ENCODE measurements at regions not wholly inside any gene's neighbourhood (a gene's known extent, or its start where the extent isn't known, plus 50 kb on each side); places are given as distances from the start of the nearest gene placed in this dataset.
"Not testable (repeated sequence)": the region's sequence is repeated elsewhere in the genome, so short reads cannot be mapped to it uniquely, and the experiment has no call there.

DNA sequence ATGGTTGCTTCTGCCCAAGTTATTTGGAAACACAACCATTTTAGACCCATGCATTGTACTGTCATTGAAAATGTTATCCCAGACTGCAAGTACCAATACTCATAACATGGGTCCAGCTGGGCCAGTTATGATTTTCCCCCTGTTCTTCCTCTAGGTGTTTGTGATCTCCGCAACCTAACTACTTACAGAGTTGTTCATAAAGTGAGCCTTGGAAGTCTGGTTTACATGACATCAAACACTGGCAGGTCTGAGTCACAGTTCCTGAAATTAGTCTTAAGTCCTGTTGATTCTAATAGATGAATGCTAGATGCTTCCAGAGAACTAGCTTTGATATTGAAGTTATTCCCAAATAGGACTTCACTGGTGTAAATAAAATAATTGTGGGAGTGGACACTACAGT, 487.0 kb downstream of the MED13L start:
- Mint-ChIP-seq H3K4me1 (no peaks in the 10 kb centered on the region), H3K36me3 (no peaks in the 10 kb centered on the region), H3K27me3 (no peaks in the 10 kb centered on the region), H3K9me3 (ENCODE audit: low read depth) (no peaks in the 10 kb centered on the region), H3K4me3 (no peak overlapping the region), H3K27ac (no peak overlapping the region)
- DNase-seq (no peak), ATAC-seq (no peak)
- CTCF ChIA-PET, result no interaction called here

DNA sequence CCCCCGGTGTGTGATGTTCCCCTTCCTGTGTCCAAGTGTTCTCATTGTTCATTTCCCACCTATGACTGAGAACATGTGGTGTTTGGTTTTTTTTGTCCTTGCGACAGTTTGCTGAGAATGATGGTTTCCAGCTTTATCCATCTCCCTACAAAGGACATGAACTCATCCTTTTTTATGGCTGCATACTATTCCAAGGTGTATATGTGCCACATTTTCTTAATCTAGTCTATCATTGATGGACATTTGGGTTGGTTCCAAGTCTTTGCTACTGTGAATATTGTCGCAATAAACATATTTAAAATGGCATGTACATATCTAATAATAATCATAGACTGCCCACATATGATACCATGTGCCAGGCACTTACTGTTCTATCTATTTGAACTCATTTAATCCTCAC, 491.0 kb downstream of the MED13L start:
- H3K27ac Mint-ChIP-seq; ATAC-seq; H3K4me1 Mint-ChIP-seq; H3K9me3 Mint-ChIP-seq (ENCODE audit: low read depth); CTCF ChIA-PET; H3K27me3 Mint-ChIP-seq; DNase-seq; H3K4me3 Mint-ChIP-seq; H3K36me3 Mint-ChIP-seq: not testable (repeated sequence)

- ATAC-seq (no peak), DNase-seq (no peak)
- no peaks in the 10 kb centered on the region for H3K27me3 Mint-ChIP-seq
- H3K9me3 Mint-ChIP-seq (ENCODE audit: low read depth), result no peaks in the 10 kb centered on the region
- H3K36me3 Mint-ChIP-seq, result no peaks in the 10 kb centered on the region
- no peak overlapping the region for H3K4me3 Mint-ChIP-seq
- no peak overlapping the region for H3K27ac Mint-ChIP-seq
- CTCF ChIA-PET, result no interaction called here
- no peaks in the 10 kb centered on the region for H3K4me1 Mint-ChIP-seq
Observed at GRCh38 chr12:115785548-115785947, 491.9 kb downstream of the MED13L start.

DNA sequence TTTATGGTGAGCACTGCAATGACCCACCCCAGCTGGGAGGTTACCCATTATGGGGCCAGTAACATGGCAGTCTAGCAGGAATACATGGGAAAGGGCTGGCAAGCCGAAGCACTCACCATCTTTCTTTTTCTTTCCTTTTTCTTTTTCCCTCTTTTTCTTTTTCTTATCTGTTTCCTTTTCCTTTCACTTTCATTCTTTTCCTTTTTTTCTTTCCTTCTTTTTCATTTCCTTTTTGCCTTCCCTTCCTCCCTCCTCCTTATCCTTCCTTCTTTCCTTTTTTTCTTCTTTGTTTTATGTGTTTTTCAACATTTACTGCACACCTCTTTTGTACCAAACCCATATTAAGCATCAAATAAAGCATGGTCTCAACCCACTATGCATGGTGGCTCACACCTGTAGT, 501.1 kb downstream of the MED13L start:
- CTCF ChIA-PET, result no interaction called here
- Mint-ChIP-seq H3K9me3 (ENCODE audit: low read depth) (no peaks in the 10 kb centered on the region), H3K4me1 (no peaks in the 10 kb centered on the region), H3K36me3 (no peaks in the 10 kb centered on the region), H3K4me3 (no peak overlapping the region), H3K27me3 (no peaks in the 10 kb centered on the region), H3K27ac (no peak overlapping the region)
- no peak for ATAC-seq
- no peak for DNase-seq

- Mint-ChIP-seq H3K27me3 (no peaks in the 10 kb centered on the region), H3K36me3 (no peaks in the 10 kb centered on the region), H3K27ac (no peak overlapping the region), H3K4me1 (no peaks in the 10 kb centered on the region), H3K9me3 (ENCODE audit: low read depth) (no peaks in the 10 kb centered on the region), H3K4me3 (no peak overlapping the region)
- CTCF ChIA-PET, result no interaction called here
- ATAC-seq (no peak), DNase-seq (no peak)
Observed at GRCh38 chr12:115774148-115774895, 503.2 kb downstream of the MED13L start.

DNA sequence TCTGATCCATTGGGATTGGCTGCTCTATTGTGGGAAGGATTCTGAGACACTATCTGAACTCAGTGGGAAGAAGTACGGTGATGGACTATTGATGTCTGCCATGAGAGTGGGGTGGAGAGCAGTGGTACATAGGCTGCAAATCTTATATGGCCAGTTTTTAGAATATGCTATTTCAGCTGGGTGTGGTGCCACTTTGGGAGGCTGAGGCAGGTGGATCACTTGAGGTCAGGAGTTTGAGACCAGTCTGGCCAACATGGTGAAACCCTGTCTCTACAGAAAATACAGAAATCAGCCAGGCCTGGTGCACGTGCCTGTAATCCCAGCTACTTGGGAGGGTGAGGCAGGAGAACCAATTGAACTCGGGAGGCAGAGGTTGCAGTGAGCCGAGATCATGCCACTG, 505.9 kb downstream of the MED13L start:
- Mint-ChIP-seq H3K9me3 (ENCODE audit: low read depth) (no peaks in the 10 kb centered on the region), H3K27ac (no peak overlapping the region), H3K36me3 (no peaks in the 10 kb centered on the region), H3K4me3 (no peak overlapping the region), H3K27me3 (no peaks in the 10 kb centered on the region), H3K4me1 (no peaks in the 10 kb centered on the region)
- ATAC-seq (no peak), DNase-seq (no peak)
- CTCF ChIA-PET, result no interaction called here

GRCh38 chr12:115771065-115771464, 506.4 kb downstream of the MED13L start:
- H3K9me3 Mint-ChIP-seq (ENCODE audit: low read depth), result no peaks in the 10 kb centered on the region
- no peaks in the 10 kb centered on the region for H3K36me3 Mint-ChIP-seq
- DNase-seq (no peak), ATAC-seq (no peak)
- H3K27me3 Mint-ChIP-seq, result no peaks in the 10 kb centered on the region
- H3K4me3 Mint-ChIP-seq, result no peak overlapping the region
- H3K27ac Mint-ChIP-seq, result no peak overlapping the region
- no peaks in the 10 kb centered on the region for H3K4me1 Mint-ChIP-seq
- CTCF ChIA-PET, result no interaction called here

DNA sequence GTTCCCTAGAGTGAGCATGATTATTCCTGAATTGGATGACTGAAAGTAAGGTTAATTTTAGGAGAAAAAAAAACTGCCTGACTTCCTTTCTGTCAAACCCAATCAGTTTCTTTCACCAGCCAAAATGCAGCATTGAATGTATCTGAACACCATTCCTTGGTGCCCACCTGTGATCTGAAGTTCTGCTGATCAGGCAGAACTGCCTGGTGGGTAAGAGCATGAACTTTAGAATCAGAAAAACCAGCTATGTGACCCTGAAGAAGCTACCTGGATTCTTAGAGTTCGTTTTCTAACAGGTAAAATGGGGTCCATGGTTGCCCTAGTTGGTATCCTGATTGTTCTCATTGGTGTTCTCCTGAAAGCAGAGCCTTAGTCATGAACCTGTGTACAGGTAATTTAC, 506.9 kb downstream of the MED13L start:
- ATAC-seq, result no peak
- DNase-seq, result no peak
- Mint-ChIP-seq H3K4me1 (no peaks in the 10 kb centered on the region), H3K4me3 (no peak overlapping the region), H3K9me3 (ENCODE audit: low read depth) (no peaks in the 10 kb centered on the region), H3K27ac (no peak overlapping the region), H3K36me3 (no peaks in the 10 kb centered on the region), H3K27me3 (no peaks in the 10 kb centered on the region)
- CTCF ChIA-PET, result no interaction called here

- H3K9me3 Mint-ChIP-seq (ENCODE audit: low read depth), result peaks cover 2% of the 10 kb centered on the region
Observed at GRCh38 chr12:115767916-115768315, 509.6 kb downstream of the MED13L start.

GRCh38 chr12:115763982-115764621, 513.4 kb downstream of the MED13L start:
- Mint-ChIP-seq H3K36me3 (no peaks in the 10 kb centered on the region), H3K4me3 (no peak overlapping the region), H3K4me1 (no peaks in the 10 kb centered on the region), H3K27me3 (no peaks in the 10 kb centered on the region), H3K27ac (no peak overlapping the region), H3K9me3 (ENCODE audit: low read depth) (peaks cover 2% of the 10 kb centered on the region)
- DNase-seq, result no peak
- ATAC-seq, result no peak
- CTCF ChIA-PET, result no interaction called here

More at GRCh38 chr12:115767916-115768315, 509.6 kb downstream of the MED13L start:
- CTCF ChIA-PET, result no interaction called here
- ATAC-seq, result no peak
- Mint-ChIP-seq H3K27me3 (no peaks in the 10 kb centered on the region), H3K36me3 (no peaks in the 10 kb centered on the region), H3K4me1 (no peaks in the 10 kb centered on the region), H3K4me3 (no peak overlapping the region), H3K27ac (no peak overlapping the region)
- no peak for DNase-seq

GRCh38 chr12:115763376-115763775, 514.1 kb downstream of the MED13L start:
- no peaks in the 10 kb centered on the region for H3K36me3 Mint-ChIP-seq
- CTCF ChIA-PET, result no interaction called here
- no peak overlapping the region for H3K4me3 Mint-ChIP-seq
- H3K4me1 Mint-ChIP-seq, result no peaks in the 10 kb centered on the region
- peaks cover 2% of the 10 kb centered on the region for H3K9me3 Mint-ChIP-seq (ENCODE audit: low read depth)
- no peak overlapping the region for H3K27ac Mint-ChIP-seq
- DNase-seq (no peak), ATAC-seq (no peak)
- H3K27me3 Mint-ChIP-seq, result no peaks in the 10 kb centered on the region

DNA sequence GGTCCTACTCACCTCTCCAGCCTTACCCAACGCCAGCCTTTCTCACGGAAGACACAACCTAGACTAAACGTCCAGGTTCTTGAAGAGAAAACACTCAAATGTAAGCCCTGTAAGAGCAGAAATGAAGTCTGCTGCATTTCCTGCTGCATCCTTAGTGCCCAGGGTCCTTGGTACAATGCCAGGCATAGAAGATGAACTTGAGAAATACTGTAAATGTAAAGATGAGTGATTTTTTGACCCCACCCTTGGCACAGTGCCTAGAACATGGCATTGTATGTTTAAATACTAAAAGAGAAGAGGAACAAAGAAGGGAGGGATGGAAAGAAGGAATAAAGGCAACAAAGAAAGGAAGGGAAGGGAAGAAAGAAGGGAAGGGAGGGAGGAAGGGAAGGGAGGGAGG, 514.6 kb downstream of the MED13L start:
- Mint-ChIP-seq H3K4me1 (no peaks in the 10 kb centered on the region), H3K27ac (no peak overlapping the region), H3K4me3 (no peak overlapping the region), H3K27me3 (peaks cover 2% of the 10 kb centered on the region), H3K9me3 (ENCODE audit: low read depth) (peaks cover 2% of the 10 kb centered on the region), H3K36me3 (no peaks in the 10 kb centered on the region)
- DNase-seq (no peak), ATAC-seq (no peak)
- CTCF ChIA-PET, result no interaction called here

DNA sequence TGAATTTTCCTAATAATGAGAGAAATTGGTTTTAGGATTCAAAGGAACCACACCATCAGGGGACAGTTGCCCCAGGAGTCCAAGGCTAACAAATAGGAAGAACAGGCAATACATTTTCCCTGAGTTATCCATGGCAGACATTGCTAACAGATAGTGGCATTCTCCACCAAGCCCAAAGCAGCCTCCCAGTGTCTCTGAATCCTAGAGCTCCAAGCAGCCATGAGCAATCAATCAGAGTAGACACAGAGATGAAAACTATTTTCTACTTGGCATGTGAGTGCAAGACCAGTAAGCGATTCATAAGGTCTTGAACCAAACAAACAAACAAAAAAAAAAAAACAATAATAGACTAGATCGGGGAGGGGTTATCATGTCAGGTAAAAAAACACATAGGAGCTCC, 515.7 kb downstream of the MED13L start:
- H3K9me3 Mint-ChIP-seq (ENCODE audit: low read depth), result peaks cover 2% of the 10 kb centered on the region

DNA sequence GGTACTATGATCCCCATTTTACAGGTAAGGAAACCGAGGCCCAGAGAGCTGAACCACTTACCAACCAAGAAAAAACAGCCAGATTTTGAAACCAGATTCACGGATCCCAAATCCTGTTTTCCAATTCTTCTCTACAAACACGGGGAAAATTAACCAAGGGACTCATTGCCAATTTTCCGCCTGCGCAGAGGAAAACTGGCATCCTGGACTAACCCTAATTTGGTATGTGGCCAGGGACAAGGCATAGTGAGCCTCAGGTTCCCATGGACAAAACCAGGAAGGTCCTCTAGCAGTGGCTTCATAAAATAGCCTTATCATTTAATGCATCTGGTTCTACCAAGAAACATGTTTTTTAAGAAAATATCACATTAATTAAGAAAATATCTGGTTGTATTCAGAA, 517.3 kb downstream of the MED13L start:
- Mint-ChIP-seq H3K27me3 (peaks cover 15% of the 10 kb centered on the region), H3K27ac (no peak overlapping the region), H3K9me3 (ENCODE audit: low read depth) (peaks cover 2% of the 10 kb centered on the region), H3K4me1 (no peaks in the 10 kb centered on the region), H3K36me3 (no peaks in the 10 kb centered on the region), H3K4me3 (no peak overlapping the region)
- CTCF ChIA-PET, result no interaction called here
- DNase-seq (no peak), ATAC-seq (no peak)

More for the DNA sequence above, 515.7 kb downstream of the MED13L start:
- Mint-ChIP-seq H3K4me3 (no peak overlapping the region), H3K27ac (no peak overlapping the region), H3K4me1 (no peaks in the 10 kb centered on the region), H3K27me3 (peaks cover 8% of the 10 kb centered on the region), H3K36me3 (no peaks in the 10 kb centered on the region)
- CTCF ChIA-PET, result no interaction called here
- ATAC-seq (no peak), DNase-seq (no peak)

Measured in activated CD8-positive, alpha-beta memory T cell treated with anti-CD3 and anti-CD28 coated beads, Interleukin-2, amount 10 ng/mL, durations not matched to agents 7 days and 5 days (primary cell).